Trophoblast cell (in vitro differentiated cells and primary cell): ENCODE measurements at regions not wholly inside any gene's neighbourhood (a gene's known extent, or its start where the extent isn't known, plus 50 kb on each side); places are given as distances from the start of the nearest gene placed in this dataset.
A peak's percentile ranks its signal among the peaks of the same experiment; 100 is the strongest.

Experiments
- DNase-seq, 2 donors: peaks; one replicate each; pipeline ENCODE4 v3.0.0-alpha.2; 2016
- H2AFZ ChIP-seq: 2 replicates; pipeline ENCODE4 v1.6.1; 2013; ENCODE audit warnings: low read length, moderate library complexity, mild to moderate bottlenecking; ENCODE audit not compliant: insufficient read depth, poor library complexity
- H2AK5ac ChIP-seq: 2 replicates; pipeline ENCODE4 v1.6.1; 2013; ENCODE audit warnings: mild to moderate bottlenecking, low read length
- H2BK120ac ChIP-seq: 2 replicates; pipeline ENCODE4 v1.6.1; 2013; ENCODE audit warnings: low read length, mild to moderate bottlenecking, moderate library complexity; ENCODE audit not compliant: insufficient read depth, poor library complexity
- H2BK12ac ChIP-seq: 2 replicates; pipeline ENCODE4 v1.6.1; 2013; ENCODE audit warnings: mild to moderate bottlenecking, low read length, moderate library complexity
- H2BK5ac ChIP-seq: 2 replicates; pipeline ENCODE4 v1.6.1; 2013; ENCODE audit warnings: low read length, low read depth, moderate library complexity, mild to moderate bottlenecking; ENCODE audit not compliant: poor library complexity
- H3K14ac ChIP-seq: 2 replicates; pipeline ENCODE4 v1.6.1; 2013; ENCODE audit warnings: mild to moderate bottlenecking, low read length
- H3K18ac ChIP-seq: 2 replicates; pipeline ENCODE4 v1.6.1; 2013; ENCODE audit warnings: mild to moderate bottlenecking, low read length
- H3K23ac ChIP-seq: 2 replicates; pipeline ENCODE4 v1.6.1; 2013; ENCODE audit warnings: low read length
- H3K27ac ChIP-seq: 2 replicates; pipeline ENCODE4 v1.5.1; 2013; ENCODE audit warnings: low read depth, mild to moderate bottlenecking, inconsistent platforms, low read length, moderate library complexity
- H3K27me3 ChIP-seq: 2 replicates; pipeline ENCODE4 v1.6.1; 2013; ENCODE audit warnings: inconsistent platforms, mild to moderate bottlenecking, low read length, moderate library complexity; ENCODE audit not compliant: insufficient read depth
- H3K36me3 ChIP-seq, 2 experiments: 1 replicate in 1 of 2; 2 replicates in 1 of 2; pipeline ENCODE4 v1.6.1; 2013; ENCODE audit warnings: low read length in 2 of 2, mild to moderate bottlenecking in 2 of 2, moderate library complexity in 1 of 2; ENCODE audit not compliant: insufficient read depth in 2 of 2, control insufficient read depth in 1 of 2
- H3K4ac ChIP-seq: 2 replicates; pipeline ENCODE4 v1.6.1; 2013; ENCODE audit warnings: low read depth, mild to moderate bottlenecking, low read length, moderate library complexity
- H3K4me1 ChIP-seq, 2 experiments: 1 replicate in 1 of 2; 2 replicates in 1 of 2; pipeline ENCODE4 v1.6.1; 2013; ENCODE audit warnings: low read length in 2 of 2, mild to moderate bottlenecking in 2 of 2, moderate library complexity in 1 of 2; ENCODE audit not compliant: insufficient read depth in 2 of 2, control insufficient read depth in 1 of 2
- H3K4me2 ChIP-seq: 2 replicates; pipeline ENCODE4 v1.6.1; 2013; ENCODE audit warnings: inconsistent platforms, mild to moderate bottlenecking, low read length, moderate library complexity
- H3K4me3 ChIP-seq: 2 replicates; pipeline ENCODE4 v1.5.1; 2013; ENCODE audit warnings: mild to moderate bottlenecking, low read depth, low read length, inconsistent platforms
- H3K79me1 ChIP-seq: one replicate; pipeline ENCODE4 v1.6.1; 2013; ENCODE audit warnings: low read length
- H3K79me2 ChIP-seq: 2 replicates; pipeline ENCODE4 v1.6.1; 2013; ENCODE audit warnings: low read length, mild to moderate bottlenecking; ENCODE audit not compliant: control insufficient read depth, insufficient read depth, poor library complexity
- H3K9ac ChIP-seq: 2 replicates; pipeline ENCODE4 v1.6.1; 2013; ENCODE audit warnings: mild to moderate bottlenecking, low read length
- H3K9me3 ChIP-seq: 2 replicates; pipeline ENCODE4 v1.6.1; 2013; ENCODE audit warnings: low read depth, mild to moderate bottlenecking, control low read depth, inconsistent platforms, low read length; ENCODE audit not compliant: insufficient read depth
- H4K12ac ChIP-seq: 2 replicates; pipeline ENCODE4 v1.6.1; 2013; ENCODE audit warnings: low read depth, mild to moderate bottlenecking, low read length, moderate library complexity
- H4K8ac ChIP-seq: 2 replicates; pipeline ENCODE4 v1.6.1; 2013; ENCODE audit warnings: low read depth, mild to moderate bottlenecking, low read length, moderate library complexity
- H4K91ac ChIP-seq: one replicate; pipeline ENCODE4 v1.6.1; 2013; ENCODE audit warnings: low read depth, mild to moderate bottlenecking, low read length, moderate library complexity
- WGBS: extraction: QIAGEN DNeasy Blood & Tissue Kit; methylation state at CpG from one replicate; pipeline ENCODE4 v1.1.7; 2013; ENCODE audit warnings: missing lambda C conversion rate; ENCODE audit not compliant: insufficient read length, insufficient coverage; ENCODE audit errors: extremely low coverage; 5-methylcytosine and 5-hydroxymethylcytosine counted together

GRCh38 chr2:157168501-157168900 lies 89.0 kb upstream of the GALNT5 start:
- Histone ChIP-seq H2BK5ac (no peak overlapping the region), H3K79me1 (no peaks in the 10 kb centered on the region), H4K8ac (no peak overlapping the region), H3K23ac (peak overlapping the region; percentile 82), H3K9ac (no peak overlapping the region), H4K12ac (no peak overlapping the region), H3K4me2 (no peak overlapping the region), H2AK5ac (no peak overlapping the region), H3K36me3 (no peaks in the 10 kb centered on the region), H3K4me1 (no peaks in the 10 kb centered on the region), H3K18ac (no peak overlapping the region), H3K79me2 (no peaks in the 10 kb centered on the region), H3K9me3 (peaks cover 6% of the 10 kb centered on the region), H3K27me3 (no peaks in the 10 kb centered on the region), H2BK120ac (no peak overlapping the region), H2AFZ (no peak overlapping the region), H3K4ac (no peak overlapping the region), H3K27ac (no peak overlapping the region), H3K14ac (no peak overlapping the region), H2BK12ac (no peak overlapping the region), H3K4me3 (no peak overlapping the region), H4K91ac (no peak overlapping the region)
- WGBS = no CpG with 5 or more reads among the region's 3 CpGs
- DNase-seq = no peak

GRCh38 chr2:157169889-157170288 lies 87.6 kb upstream of the GALNT5 start:
- no peak overlapping the region for H3K9ac ChIP-seq
- H2BK5ac ChIP-seq = no peak overlapping the region
- no peak overlapping the region for H3K18ac ChIP-seq
- H3K14ac ChIP-seq = no peak overlapping the region
- H3K4ac ChIP-seq = no peak overlapping the region
- H3K4me3 ChIP-seq = no peak overlapping the region
- no peak overlapping the region for H4K12ac ChIP-seq
- H2BK120ac ChIP-seq = no peak overlapping the region
- H3K79me2 ChIP-seq = no peaks in the 10 kb centered on the region
- no peak overlapping the region for H4K91ac ChIP-seq
- H2BK12ac ChIP-seq = no peak overlapping the region
- no peaks in the 10 kb centered on the region for H3K36me3 ChIP-seq
- no peak overlapping the region for H4K8ac ChIP-seq
- no peak overlapping the region for H3K27ac ChIP-seq
- H3K23ac ChIP-seq = no peak overlapping the region
- no peak for DNase-seq
- no CpG with 5 or more reads among the region's 3 CpGs for WGBS
- no peaks in the 10 kb centered on the region for H3K4me1 ChIP-seq
- H3K9me3 ChIP-seq = peaks cover 3% of the 10 kb centered on the region
- no peaks in the 10 kb centered on the region for H3K79me1 ChIP-seq
- no peak overlapping the region for H2AFZ ChIP-seq
- H3K27me3 ChIP-seq = no peaks in the 10 kb centered on the region
- H2AK5ac ChIP-seq = no peak overlapping the region
- H3K4me2 ChIP-seq = no peak overlapping the region

GRCh38 chr2:157170299-157170698 lies 87.2 kb upstream of the GALNT5 start:
- no CpG with 5 or more reads among the region's 1 CpG for WGBS

GRCh38 chr2:157172239-157172638 lies 85.3 kb upstream of the GALNT5 start:
- H4K12ac ChIP-seq = no peak overlapping the region
- H3K9ac ChIP-seq = no peak overlapping the region
- H3K4me2 ChIP-seq = no peak overlapping the region
- no peak overlapping the region for H2AK5ac ChIP-seq
- no peaks in the 10 kb centered on the region for H3K79me1 ChIP-seq
- H4K8ac ChIP-seq = no peak overlapping the region
- no peaks in the 10 kb centered on the region for H3K9me3 ChIP-seq
- DNase-seq = no peak
- no peak overlapping the region for H3K18ac ChIP-seq
- H2BK120ac ChIP-seq = no peak overlapping the region
- H3K79me2 ChIP-seq = no peaks in the 10 kb centered on the region
- H3K27me3 ChIP-seq = no peaks in the 10 kb centered on the region
- no peaks in the 10 kb centered on the region for H3K36me3 ChIP-seq
- H3K4ac ChIP-seq = no peak overlapping the region
- H3K27ac ChIP-seq = no peak overlapping the region
- H2BK5ac ChIP-seq = no peak overlapping the region
- H3K14ac ChIP-seq = no peak overlapping the region
- H3K4me1 ChIP-seq = no peaks in the 10 kb centered on the region
- no peak overlapping the region for H3K23ac ChIP-seq
- H2AFZ ChIP-seq = no peak overlapping the region
- no peak overlapping the region for H2BK12ac ChIP-seq
- no peak overlapping the region for H4K91ac ChIP-seq
- no peak overlapping the region for H3K4me3 ChIP-seq

More at GRCh38 chr2:157170299-157170698, 87.2 kb upstream of the GALNT5 start:
- Histone ChIP-seq H3K9ac (no peak overlapping the region), H3K9me3 (peaks cover under 1% of the 10 kb centered on the region), H2BK120ac (no peak overlapping the region), H3K79me2 (no peaks in the 10 kb centered on the region), H3K23ac (no peak overlapping the region), H2AFZ (no peak overlapping the region), H3K4me2 (no peak overlapping the region), H3K4me1 (no peaks in the 10 kb centered on the region), H4K91ac (no peak overlapping the region), H3K4ac (no peak overlapping the region), H3K36me3 (no peaks in the 10 kb centered on the region), H4K8ac (no peak overlapping the region), H2AK5ac (no peak overlapping the region), H3K79me1 (no peaks in the 10 kb centered on the region), H2BK5ac (no peak overlapping the region), H4K12ac (no peak overlapping the region), H2BK12ac (no peak overlapping the region), H3K4me3 (no peak overlapping the region), H3K18ac (no peak overlapping the region), H3K27me3 (no peaks in the 10 kb centered on the region), H3K27ac (no peak overlapping the region), H3K14ac (no peak overlapping the region)
- no peak for DNase-seq
